Fibroblast of the aortic adventitia (primary cell): ENCODE measurements at regions not wholly inside any gene's neighbourhood (a gene's known extent, or its start where the extent isn't known, plus 50 kb on each side); places are given as distances from the start of the nearest gene placed in this dataset.

Source experiments
- DNase-seq: peaks from one replicate; pipeline ENCODE4 v3.0.0-alpha.2; 2010; ENCODE audit warnings: low read depth
- H3K4me3 ChIP-seq: 2 replicates; pipeline ENCODE4 v1.5.1; 2011; ENCODE audit warnings: low read depth, mild to moderate bottlenecking, control low read depth, low read length, moderate library complexity
- CTCF ChIP-seq: IDR thresholded peaks from 2 replicates; pipeline ENCODE4 v1.5.1; 2011; ENCODE audit warnings: mild to moderate bottlenecking, low read length, control low read depth, inconsistent platforms; ENCODE audit not compliant: insufficient read depth

DNA sequence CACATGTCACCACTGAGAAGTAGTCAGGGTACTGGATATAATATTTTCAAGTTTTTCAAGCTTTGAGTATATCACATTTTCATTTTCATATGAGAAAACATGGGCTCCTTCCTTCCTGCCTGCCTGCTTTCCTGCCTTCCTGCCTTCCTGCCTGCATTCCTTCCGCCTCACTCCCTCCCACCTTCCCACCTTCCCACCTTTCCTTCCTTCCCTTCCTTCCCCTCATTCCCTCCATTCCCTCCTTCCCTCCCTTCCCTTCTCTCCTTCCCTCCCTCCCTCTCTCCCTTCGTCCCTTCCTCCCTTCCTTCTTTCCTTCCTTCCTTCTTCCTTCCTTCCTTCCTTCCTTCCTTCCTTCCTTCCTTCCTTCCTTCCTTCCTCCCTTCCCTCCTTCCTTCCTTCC lies 175.3 kb downstream of the HMHB1 start:
- H3K4me3 ChIP-seq, result no peak overlapping the region
- no peak for TF ChIP-seq CTCF
- DNase-seq, result no peak

DNA sequence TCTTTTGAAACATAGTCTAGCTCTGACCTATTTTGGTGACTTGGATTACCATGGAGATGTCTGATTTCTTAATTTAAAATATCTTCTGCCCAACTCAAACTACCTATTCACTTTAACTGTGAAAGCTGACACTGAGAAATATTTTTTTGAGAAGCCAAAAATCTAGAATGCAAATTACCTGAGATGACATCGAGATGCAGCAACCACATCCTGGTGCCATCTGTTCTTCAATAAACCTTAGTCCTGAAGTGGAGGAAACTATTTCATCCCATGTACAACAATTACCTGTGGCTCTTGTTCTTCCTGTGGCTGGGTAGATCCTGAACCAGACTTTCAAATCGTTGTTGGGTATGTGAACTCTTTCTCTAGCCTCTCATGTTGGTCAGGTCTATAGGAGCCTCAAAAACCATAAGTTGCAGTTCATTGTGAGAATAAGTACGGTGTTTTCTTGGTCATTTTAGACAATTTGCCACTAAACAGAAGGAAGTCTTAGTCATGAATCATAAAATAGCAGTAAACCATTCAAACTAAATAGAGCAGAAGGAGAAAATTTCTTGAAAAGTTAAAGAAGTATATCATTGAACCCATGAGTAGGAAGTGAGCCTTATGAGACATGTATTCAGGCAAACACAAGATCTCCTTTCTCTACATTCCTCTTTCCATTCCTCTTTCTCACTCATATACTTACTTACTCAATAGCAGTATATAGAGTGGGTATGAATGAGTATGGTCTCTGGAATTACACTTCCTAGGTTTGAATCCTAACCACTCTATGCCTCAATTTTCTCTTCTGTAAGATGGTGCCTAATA lies 176.0 kb downstream of the HMHB1 start:
- TF ChIP-seq CTCF, result no peak
- no peak for DNase-seq
- no peak overlapping the region for H3K4me3 ChIP-seq

DNA sequence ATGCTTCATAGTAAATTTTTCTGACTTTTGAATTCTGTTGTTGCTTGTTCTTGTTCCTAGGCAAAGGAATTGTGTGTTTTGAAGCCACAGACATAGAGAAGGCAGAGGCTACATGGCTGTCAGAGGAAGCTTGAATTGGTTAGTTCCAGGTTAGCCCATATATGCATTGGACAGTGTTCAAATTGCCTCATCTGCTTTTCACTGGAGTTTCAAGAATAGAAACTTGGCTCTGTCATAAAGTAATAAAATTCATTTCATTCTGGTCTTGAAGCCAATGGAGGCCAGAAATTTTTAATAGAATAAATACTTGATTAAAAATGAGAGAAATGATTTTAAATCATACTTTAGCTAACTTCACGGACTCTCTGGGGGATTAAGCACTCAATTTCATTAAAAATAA lies 178.0 kb downstream of the YIPF5 start:
- no peak overlapping the region for H3K4me3 ChIP-seq
- no peak for DNase-seq
- no peak for TF ChIP-seq CTCF

DNA sequence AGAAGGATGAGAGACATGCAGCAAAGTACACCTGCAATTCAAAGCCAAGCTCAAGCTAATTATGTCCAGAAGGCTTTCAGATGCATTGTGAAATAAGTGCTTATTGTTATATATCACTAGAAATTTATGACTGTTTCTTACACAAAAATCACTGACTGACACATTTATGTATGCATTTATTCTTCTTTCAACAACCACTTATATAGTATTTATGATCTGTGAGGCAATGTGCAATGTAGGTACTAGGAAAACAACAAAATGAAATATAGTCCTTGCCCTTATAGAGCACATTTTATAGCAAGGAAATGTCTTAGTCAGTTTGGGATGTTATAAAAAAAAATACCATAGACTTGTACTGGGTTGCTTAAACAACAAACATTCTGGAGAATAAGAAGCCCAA lies 167.6 kb downstream of the YIPF5 start:
- DNase-seq, result no peak

GRCh38 chr5:144003636-144004035 lies 166.8 kb downstream of the YIPF5 start:
- no peak for DNase-seq
- no peak for TF ChIP-seq CTCF
- no peak overlapping the region for H3K4me3 ChIP-seq

More for the DNA sequence above, 167.6 kb downstream of the YIPF5 start:
- TF ChIP-seq CTCF, result no peak
- no peak overlapping the region for H3K4me3 ChIP-seq

- H3K4me3 ChIP-seq, result no peak overlapping the region
- no peak for TF ChIP-seq CTCF
- DNase-seq, result peak; percentile 22
These were observed 166.3 kb downstream of the YIPF5 start for GRCh38 chr5:144004146-144004545.

DNA sequence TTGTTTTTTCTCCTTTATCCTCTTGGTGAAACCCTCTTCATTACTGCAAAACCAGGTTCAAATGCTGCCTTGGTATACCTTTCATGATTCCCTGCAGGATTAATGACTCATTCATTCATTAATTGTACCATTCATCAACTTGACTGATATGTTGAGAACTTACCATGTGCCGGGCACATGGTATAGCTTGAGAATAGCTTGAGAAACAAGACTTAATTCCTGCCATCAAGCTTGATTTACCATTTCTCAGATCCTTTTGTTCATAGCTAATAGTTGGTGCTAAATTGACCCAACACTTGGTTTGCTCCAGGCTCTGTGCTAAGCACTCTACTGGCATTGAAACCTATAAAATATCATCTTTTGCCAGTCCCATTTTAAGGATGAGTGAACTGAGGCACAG lies 165.7 kb downstream of the YIPF5 start:
- no peak overlapping the region for H3K4me3 ChIP-seq
- TF ChIP-seq CTCF, result no peak
- no peak for DNase-seq
